Astrocyte (in vitro differentiated cells and primary cell): ENCODE measurements at regions not wholly inside any gene's neighbourhood (a gene's known extent, or its start where the extent isn't known, plus 50 kb on each side); places are given as distances from the start of the nearest gene placed in this dataset.

Experiments used
- EZH2 ChIP-seq: IDR thresholded peaks from 2 replicates; pipeline ENCODE4 v1.6.1; 2012; ENCODE audit warnings: mild to moderate bottlenecking, low read length, inconsistent platforms; ENCODE audit not compliant: insufficient read depth
- TF ChIP-seq, protein P1 (sequence below): IDR thresholded peaks from 2 replicates; pipeline ENCODE4 v1.5.1; 2011; ENCODE audit warnings: low read depth, mild to moderate bottlenecking, inconsistent platforms, low read length, moderate library complexity; ENCODE audit not compliant: insufficient read depth

GRCh38 chr3:98688363-98688762 lies 74.8 kb upstream of the ST3GAL6 start:
- TF ChIP-seq, protein P1, sequence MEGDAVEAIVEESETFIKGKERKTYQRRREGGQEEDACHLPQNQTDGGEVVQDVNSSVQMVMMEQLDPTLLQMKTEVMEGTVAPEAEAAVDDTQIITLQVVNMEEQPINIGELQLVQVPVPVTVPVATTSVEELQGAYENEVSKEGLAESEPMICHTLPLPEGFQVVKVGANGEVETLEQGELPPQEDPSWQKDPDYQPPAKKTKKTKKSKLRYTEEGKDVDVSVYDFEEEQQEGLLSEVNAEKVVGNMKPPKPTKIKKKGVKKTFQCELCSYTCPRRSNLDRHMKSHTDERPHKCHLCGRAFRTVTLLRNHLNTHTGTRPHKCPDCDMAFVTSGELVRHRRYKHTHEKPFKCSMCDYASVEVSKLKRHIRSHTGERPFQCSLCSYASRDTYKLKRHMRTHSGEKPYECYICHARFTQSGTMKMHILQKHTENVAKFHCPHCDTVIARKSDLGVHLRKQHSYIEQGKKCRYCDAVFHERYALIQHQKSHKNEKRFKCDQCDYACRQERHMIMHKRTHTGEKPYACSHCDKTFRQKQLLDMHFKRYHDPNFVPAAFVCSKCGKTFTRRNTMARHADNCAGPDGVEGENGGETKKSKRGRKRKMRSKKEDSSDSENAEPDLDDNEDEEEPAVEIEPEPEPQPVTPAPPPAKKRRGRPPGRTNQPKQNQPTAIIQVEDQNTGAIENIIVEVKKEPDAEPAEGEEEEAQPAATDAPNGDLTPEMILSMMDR, result no peak
- no peak for TF ChIP-seq EZH2
